WTC11 (cell line): ENCODE measurements at regions not wholly inside any gene's neighbourhood (a gene's known extent, or its start where the extent isn't known, plus 50 kb on each side); places are given as distances from the start of the nearest gene placed in this dataset.

Experiments
- ATAC-seq: fragments of 200-7000 bp; cut with Tn5 transposase; 2 replicates; pipeline ENCODE4 v1.10.0; 2021; ENCODE audit warnings: mild to moderate bottlenecking, moderate library complexity
- CTCF ChIA-PET: fragments of 300-600 bp; sonication (Branson Sonifier 250); formaldehyde crosslinking; loops from one replicate; lab custom pipeline; 2021; ENCODE audit warnings: antibody characterized with exemption; lab: Charles Lee
- POLR2A ChIA-PET: fragments of 350-600 bp; sonication (Branson Sonifier 250); formaldehyde crosslinking; loops from one replicate; lab custom pipeline; 2021; ENCODE audit warnings: antibody characterized with exemption; lab: Charles Lee
- DNase-seq: peaks from one replicate; pipeline ENCODE4 v3.0.0; 2021; ENCODE audit warnings: low spot score
- H3K27ac Mint-ChIP-seq: 2 replicates; pipeline ENCODE4 v1.8.0; 2021; ENCODE audit warnings: mixed read lengths
- H3K27me3 Mint-ChIP-seq: 2 replicates; pipeline ENCODE4 v1.8.0; 2021; ENCODE audit warnings: low read depth, mild to moderate bottlenecking, moderate library complexity, mixed read lengths
- H3K36me3 Mint-ChIP-seq: 2 replicates; pipeline ENCODE4 v1.8.0; 2021; ENCODE audit warnings: mixed read lengths
- H3K4me1 Mint-ChIP-seq: 2 replicates; pipeline ENCODE4 v1.8.0; 2022; ENCODE audit warnings: mixed read lengths
- H3K4me3 Mint-ChIP-seq: 2 replicates; pipeline ENCODE4 v1.8.0; 2021; ENCODE audit warnings: mild to moderate bottlenecking, moderate library complexity, mixed read lengths
- H3K9me3 Mint-ChIP-seq: 2 replicates; pipeline ENCODE4 v1.8.0; 2021; ENCODE audit warnings: mixed read lengths
- ARID4B ChIP-seq: sonication (generic); formaldehyde crosslinking; IDR thresholded peaks from 2 replicates; pipeline ENCODE4 v1.8.0; 2023; ENCODE audit warnings: missing genetic modification reagents, mild to moderate bottlenecking, borderline replicate concordance
- ATF6 ChIP-seq: sonication (generic); formaldehyde crosslinking; IDR thresholded peaks from 2 replicates; pipeline ENCODE4 v1.8.1; 2023; ENCODE audit warnings: mild to moderate bottlenecking, missing genetic modification reagents
- CBFB ChIP-seq: sonication (generic); formaldehyde crosslinking; IDR thresholded peaks from 2 replicates; pipeline ENCODE4 v1.8.1; 2022; ENCODE audit warnings: mild to moderate bottlenecking, low read depth, missing genetic modification reagents
- EMX1 ChIP-seq: fragments of 250-450 bp; sonication (Bioruptor Pico); IDR thresholded peaks from 2 replicates; pipeline ENCODE4 v1.8.0; 2021; ENCODE audit warnings: mild to moderate bottlenecking
- FOXJ3 ChIP-seq: sonication (generic); formaldehyde crosslinking; IDR thresholded peaks from 2 replicates; pipeline ENCODE4 v1.9.0; 2021; ENCODE audit warnings: missing genetic modification reagents, mild to moderate bottlenecking, borderline replicate concordance
- MAX ChIP-seq: sonication (generic); formaldehyde crosslinking; IDR thresholded peaks from 2 replicates; pipeline ENCODE4 v1.8.0; 2022; ENCODE audit warnings: mild to moderate bottlenecking, missing genetic modification reagents
- NR2C2 ChIP-seq: sonication (generic); formaldehyde crosslinking; IDR thresholded peaks from 2 replicates; pipeline ENCODE4 v1.8.0; 2022; ENCODE audit warnings: mild to moderate bottlenecking, missing genetic modification reagents
- PRRX2 ChIP-seq: fragments of 250-450 bp; sonication (Bioruptor Pico); IDR thresholded peaks from 2 replicates; pipeline ENCODE4 v1.8.0; 2021; ENCODE audit warnings: mild to moderate bottlenecking
- RORB ChIP-seq: fragments of 250-450 bp; sonication (Bioruptor Pico); IDR thresholded peaks from 2 replicates; pipeline ENCODE4 v1.9.0; 2021; ENCODE audit warnings: mild to moderate bottlenecking
- SMAD3 ChIP-seq: sonication (generic); formaldehyde crosslinking; IDR thresholded peaks from 2 replicates; pipeline ENCODE4 v1.8.0; 2022; ENCODE audit warnings: missing genetic modification reagents, mild to moderate bottlenecking, borderline replicate concordance
- SOX15 ChIP-seq: fragments of 250-450 bp; sonication (Bioruptor Pico); IDR thresholded peaks from 2 replicates; pipeline ENCODE4 v1.9.0; 2021; ENCODE audit warnings: mild to moderate bottlenecking
- USF1 ChIP-seq: sonication (generic); formaldehyde crosslinking; IDR thresholded peaks from 2 replicates; pipeline ENCODE4 v1.8.0; 2022; ENCODE audit warnings: mild to moderate bottlenecking, missing genetic modification reagents
- ZSCAN18 ChIP-seq: fragments of 250-450 bp; sonication (Bioruptor Pico); IDR thresholded peaks from 2 replicates; pipeline ENCODE4 v2.1.2; 2022; ENCODE audit warnings: mild to moderate bottlenecking, moderate library complexity
- TF ChIP-seq, protein P1 (sequence below): sonication (generic); formaldehyde crosslinking; IDR thresholded peaks from 2 replicates; pipeline ENCODE4 v1.8.1; 2023; ENCODE audit warnings: mild to moderate bottlenecking, moderate library complexity, missing genetic modification reagents

GRCh38 chr2:144827404-144827803 is 307.5 kb upstream of the ZEB2 start:
- POLR2A ChIA-PET = interaction anchor here (0.7 kb wide), 1 partner anchor 25 kb away, joined by 4 read pairs; no protein-coding TSS in a partner anchor
- no peaks in the 10 kb centered on the region for H3K27me3 Mint-ChIP-seq
- DNase-seq (no peak), ATAC-seq (no peak)
- no peaks in the 10 kb centered on the region for H3K36me3 Mint-ChIP-seq
- TF ChIP-seq SOX15 (CRISPR knock-in tag) = no peak
- TF ChIP-seq RORB (CRISPR knock-in tag) = no peak
- TF ChIP-seq PRRX2 = no peak
- TF ChIP-seq ZSCAN18 (CRISPR knock-in tag) = no peak
- TF ChIP-seq CBFB = no peak
- no peak for TF ChIP-seq SMAD3
- TF ChIP-seq FOXJ3 (CRISPR knock-in tag) = no peak
- TF ChIP-seq ATF6 (CRISPR knock-in tag) = no peak
- no peak for TF ChIP-seq EMX1
- TF ChIP-seq, protein P1, sequence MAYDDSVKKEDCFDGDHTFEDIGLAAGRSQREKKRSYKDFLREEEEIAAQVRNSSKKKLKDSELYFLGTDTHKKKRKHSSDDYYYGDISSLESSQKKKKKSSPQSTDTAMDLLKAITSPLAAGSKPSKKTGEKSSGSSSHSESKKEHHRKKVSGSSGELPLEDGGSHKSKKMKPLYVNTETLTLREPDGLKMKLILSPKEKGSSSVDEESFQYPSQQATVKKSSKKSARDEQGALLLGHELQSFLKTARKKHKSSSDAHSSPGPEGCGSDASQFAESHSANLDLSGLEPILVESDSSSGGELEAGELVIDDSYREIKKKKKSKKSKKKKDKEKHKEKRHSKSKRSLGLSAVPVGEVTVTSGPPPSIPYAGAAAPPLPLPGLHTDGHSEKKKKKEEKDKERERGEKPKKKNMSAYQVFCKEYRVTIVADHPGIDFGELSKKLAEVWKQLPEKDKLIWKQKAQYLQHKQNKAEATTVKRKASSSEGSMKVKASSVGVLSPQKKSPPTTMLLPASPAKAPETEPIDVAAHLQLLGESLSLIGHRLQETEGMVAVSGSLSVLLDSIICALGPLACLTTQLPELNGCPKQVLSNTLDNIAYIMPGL (CRISPR knock-in tag) = no peak
- TF ChIP-seq NR2C2 = no peak
- TF ChIP-seq ARID4B = no peak
- no peaks in the 10 kb centered on the region for H3K4me1 Mint-ChIP-seq
- no peaks in the 10 kb centered on the region for H3K9me3 Mint-ChIP-seq
- no peak overlapping the region for H3K4me3 Mint-ChIP-seq
- CTCF ChIA-PET = no interaction called here
- H3K27ac Mint-ChIP-seq = no peak overlapping the region

DNA sequence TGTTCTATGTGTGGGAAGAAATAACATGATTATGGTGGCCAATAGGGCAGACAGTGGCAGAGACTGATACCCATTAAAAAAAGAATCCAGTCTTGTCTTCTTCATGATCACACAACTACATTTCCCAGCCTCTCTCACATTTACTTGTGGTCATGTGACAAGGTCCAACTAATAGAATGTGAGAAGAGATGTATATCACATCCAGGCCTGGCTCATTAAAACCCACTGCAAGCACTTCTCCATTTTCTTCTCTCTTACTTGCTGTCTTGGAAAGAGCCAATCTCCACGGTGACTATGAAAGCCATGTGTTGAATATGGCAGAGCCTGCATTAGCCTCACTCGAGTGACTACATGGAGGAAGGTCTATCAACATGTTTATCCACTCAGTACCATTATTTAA is 306.2 kb upstream of the ZEB2 start:
- POLR2A ChIA-PET = no interaction called here
- Mint-ChIP-seq H3K4me3 (no peak overlapping the region), H3K27ac (no peak overlapping the region), H3K4me1 (no peaks in the 10 kb centered on the region), H3K36me3 (no peaks in the 10 kb centered on the region), H3K27me3 (no peaks in the 10 kb centered on the region), H3K9me3 (peaks cover 6% of the 10 kb centered on the region)
- no peak for ATAC-seq
- no peak for DNase-seq
- CTCF ChIA-PET = no interaction called here
- TF ChIP-seq USF1 (CRISPR knock-in tag) = peak; percentile 27; the same call in 1 of the 2 replicates
- no peak for TF ChIP-seq MAX (CRISPR knock-in tag)
- TF ChIP-seq, all 79 proteins: peak for 1
